Neural cell (in vitro differentiated cells): ENCODE measurements at regions not wholly inside any gene's neighbourhood (a gene's known extent, or its start where the extent isn't known, plus 50 kb on each side); places are given as distances from the start of the nearest gene placed in this dataset.
"Not testable (repeated sequence)": the region's sequence is repeated elsewhere in the genome, so short reads cannot be mapped to it uniquely, and the experiment has no call there.

Experiments
- H2AFZ ChIP-seq: fragments of 200-600, 300-800 bp; sonication (generic), shearing (Covaris generic); 2 replicates; pipeline ENCODE4 v1.6.0; 2014; ENCODE audit warnings: low read depth, mild to moderate bottlenecking, antibody characterized with exemption, low read length, moderate library complexity
- H3F3A ChIP-seq: fragments of 200-600 bp; shearing (Covaris generic); 2 replicates; pipeline ENCODE4 v1.6.1; 2016; ENCODE audit warnings: mild to moderate bottlenecking, moderate library complexity, mixed read lengths, antibody characterized with exemption, low read length; ENCODE audit not compliant: insufficient read depth, poor library complexity, severe bottlenecking
- H3K27ac ChIP-seq: fragments of 200-600, 300-800 bp; sonication (generic), shearing (Covaris generic); 2 replicates; pipeline ENCODE4 v1.5.1; 2014; ENCODE audit warnings: mild to moderate bottlenecking, low read length, moderate library complexity
- H3K27me3 ChIP-seq: fragments of 300-800, 200-600 bp; sonication (generic), shearing (Covaris generic); 2 replicates; pipeline ENCODE4 v1.6.0; 2014; ENCODE audit warnings: mild to moderate bottlenecking, low read depth, low read length, moderate library complexity; ENCODE audit not compliant: insufficient read depth
- H3K36me3 ChIP-seq: fragments of 300-800, 200-600 bp; sonication (generic), shearing (Covaris generic); 2 replicates; pipeline ENCODE4 v1.5.1; 2014; ENCODE audit warnings: mild to moderate bottlenecking, antibody characterized with exemption, low read length, moderate library complexity; ENCODE audit not compliant: insufficient read depth
- H3K4me2 ChIP-seq: fragments of 300-800, 200-600 bp; sonication (generic), shearing (Covaris generic); 2 replicates; pipeline ENCODE4 v1.6.0; 2014; ENCODE audit warnings: mild to moderate bottlenecking, low read length
- H3K4me3 ChIP-seq: fragments of 300-800, 200-600 bp; sonication (generic), shearing (Covaris generic); 2 replicates; pipeline ENCODE4 v1.5.1; 2014; ENCODE audit warnings: mild to moderate bottlenecking, low read length, moderate library complexity
- H3K79me2 ChIP-seq: fragments of 200-600 bp; shearing (Covaris generic); replicated peaks from 2 replicates; pipeline ENCODE4 v1.6.0; 2014; ENCODE audit warnings: mild to moderate bottlenecking, low read length, moderate library complexity; ENCODE audit not compliant: insufficient read depth
- H3K9ac ChIP-seq: fragments of 300-800, 200-600 bp; sonication (generic), shearing (Covaris generic); 2 replicates; pipeline ENCODE4 v1.6.1; 2016; ENCODE audit warnings: mild to moderate bottlenecking, low read length, mixed read lengths
- H3K9me2 ChIP-seq: fragments of 200-600 bp; shearing (Covaris generic); 2 replicates; pipeline ENCODE4 v1.6.1; 2016; ENCODE audit warnings: mild to moderate bottlenecking, low read length, mixed read lengths; ENCODE audit not compliant: insufficient read depth
- H3K9me3 ChIP-seq: fragments of 200-600, 300-800 bp; sonication (generic), shearing (Covaris generic); 2 replicates; pipeline ENCODE4 v1.6.1; 2016; ENCODE audit warnings: mild to moderate bottlenecking, mixed run types, low read length, moderate library complexity, mixed read lengths
- H4K20me1 ChIP-seq: fragments of 200-600 bp; shearing (Covaris generic); 2 replicates; pipeline ENCODE4 v1.6.1; 2016; ENCODE audit warnings: mild to moderate bottlenecking, mixed run types; ENCODE audit not compliant: insufficient read depth
- EP300 ChIP-seq: fragments of 450-650 bp; conservative IDR thresholded peaks from 2 replicates; pipeline ENCODE4 v1.6.1; 2014; ENCODE audit warnings: antibody characterized with exemption, mild to moderate bottlenecking, moderate library complexity; ENCODE audit not compliant: poor library complexity, severe bottlenecking
- EZH2 ChIP-seq: fragments of 200-600, 300-800 bp; shearing (Covaris generic), sonication (generic); IDR thresholded peaks from 2 replicates; pipeline ENCODE4 v1.6.1; 2014; ENCODE audit warnings: antibody characterized with exemption, low read length, borderline replicate concordance, mild to moderate bottlenecking; ENCODE audit not compliant: insufficient read depth, poor library complexity, severe bottlenecking
- MXI1 ChIP-seq: fragments of 450-650 bp; conservative IDR thresholded peaks from 2 replicates; pipeline ENCODE4 v1.6.1; 2014; ENCODE audit warnings: antibody characterized with exemption, mild to moderate bottlenecking; ENCODE audit not compliant: poor library complexity, severe bottlenecking
- POLR2AphosphoS5 ChIP-seq: IDR thresholded peaks from 2 replicates; pipeline ENCODE4 v1.6.1; 2012
- RAD21 ChIP-seq: fragments of 450-650 bp; conservative IDR thresholded peaks from 2 replicates; pipeline ENCODE4 v1.6.1; 2014; ENCODE audit warnings: antibody characterized with exemption, mild to moderate bottlenecking, moderate library complexity
- SMC3 ChIP-seq: fragments of 450-650 bp; conservative IDR thresholded peaks from 2 replicates; pipeline ENCODE4 v1.6.1; 2014; ENCODE audit warnings: antibody characterized with exemption, mild to moderate bottlenecking, moderate library complexity; ENCODE audit not compliant: poor library complexity
- TAF1 ChIP-seq: IDR thresholded peaks from 2 replicates; pipeline ENCODE4 v1.6.1; 2012; ENCODE audit warnings: low read depth
- TF ChIP-seq, protein P1 (sequence below): fragments of 450-650 bp; IDR thresholded peaks from 2 replicates; pipeline ENCODE4 v1.5.1; 2014; ENCODE audit warnings: antibody characterized with exemption, mild to moderate bottlenecking, moderate library complexity; ENCODE audit not compliant: poor library complexity, severe bottlenecking
- TF ChIP-seq, protein P2 (sequence below): IDR thresholded peaks from 2 replicates; pipeline ENCODE4 v1.6.1; 2012; ENCODE audit warnings: borderline replicate concordance

DNA sequence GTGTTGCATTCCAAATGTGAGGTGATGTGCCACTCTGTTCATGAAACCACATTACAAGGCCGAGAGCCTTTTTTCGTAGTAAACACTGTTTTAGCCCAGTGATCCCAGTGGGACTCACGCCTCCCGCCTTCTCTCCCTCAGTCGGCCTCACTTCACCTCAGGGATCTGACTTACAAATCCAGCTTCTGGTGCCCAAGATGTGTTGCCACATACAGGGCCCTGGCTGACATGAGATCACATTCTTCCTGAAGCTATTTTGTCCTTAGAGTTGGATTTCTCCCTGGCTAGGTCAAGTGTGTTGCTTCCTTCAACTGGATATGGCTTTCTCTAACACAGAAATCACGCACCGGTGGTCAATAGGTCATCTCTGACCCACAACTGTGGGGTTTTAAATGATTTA lies 354.7 kb downstream of the FBXW7 start:
- TF ChIP-seq EP300 (no peak), MXI1 (no peak), POLR2AphosphoS5 (no peak), EZH2 (no peak), TAF1 (no peak), SMC3 (no peak), RAD21 (no peak)
- TF ChIP-seq, protein P1, sequence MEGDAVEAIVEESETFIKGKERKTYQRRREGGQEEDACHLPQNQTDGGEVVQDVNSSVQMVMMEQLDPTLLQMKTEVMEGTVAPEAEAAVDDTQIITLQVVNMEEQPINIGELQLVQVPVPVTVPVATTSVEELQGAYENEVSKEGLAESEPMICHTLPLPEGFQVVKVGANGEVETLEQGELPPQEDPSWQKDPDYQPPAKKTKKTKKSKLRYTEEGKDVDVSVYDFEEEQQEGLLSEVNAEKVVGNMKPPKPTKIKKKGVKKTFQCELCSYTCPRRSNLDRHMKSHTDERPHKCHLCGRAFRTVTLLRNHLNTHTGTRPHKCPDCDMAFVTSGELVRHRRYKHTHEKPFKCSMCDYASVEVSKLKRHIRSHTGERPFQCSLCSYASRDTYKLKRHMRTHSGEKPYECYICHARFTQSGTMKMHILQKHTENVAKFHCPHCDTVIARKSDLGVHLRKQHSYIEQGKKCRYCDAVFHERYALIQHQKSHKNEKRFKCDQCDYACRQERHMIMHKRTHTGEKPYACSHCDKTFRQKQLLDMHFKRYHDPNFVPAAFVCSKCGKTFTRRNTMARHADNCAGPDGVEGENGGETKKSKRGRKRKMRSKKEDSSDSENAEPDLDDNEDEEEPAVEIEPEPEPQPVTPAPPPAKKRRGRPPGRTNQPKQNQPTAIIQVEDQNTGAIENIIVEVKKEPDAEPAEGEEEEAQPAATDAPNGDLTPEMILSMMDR = no peak
- TF ChIP-seq, protein P2, sequence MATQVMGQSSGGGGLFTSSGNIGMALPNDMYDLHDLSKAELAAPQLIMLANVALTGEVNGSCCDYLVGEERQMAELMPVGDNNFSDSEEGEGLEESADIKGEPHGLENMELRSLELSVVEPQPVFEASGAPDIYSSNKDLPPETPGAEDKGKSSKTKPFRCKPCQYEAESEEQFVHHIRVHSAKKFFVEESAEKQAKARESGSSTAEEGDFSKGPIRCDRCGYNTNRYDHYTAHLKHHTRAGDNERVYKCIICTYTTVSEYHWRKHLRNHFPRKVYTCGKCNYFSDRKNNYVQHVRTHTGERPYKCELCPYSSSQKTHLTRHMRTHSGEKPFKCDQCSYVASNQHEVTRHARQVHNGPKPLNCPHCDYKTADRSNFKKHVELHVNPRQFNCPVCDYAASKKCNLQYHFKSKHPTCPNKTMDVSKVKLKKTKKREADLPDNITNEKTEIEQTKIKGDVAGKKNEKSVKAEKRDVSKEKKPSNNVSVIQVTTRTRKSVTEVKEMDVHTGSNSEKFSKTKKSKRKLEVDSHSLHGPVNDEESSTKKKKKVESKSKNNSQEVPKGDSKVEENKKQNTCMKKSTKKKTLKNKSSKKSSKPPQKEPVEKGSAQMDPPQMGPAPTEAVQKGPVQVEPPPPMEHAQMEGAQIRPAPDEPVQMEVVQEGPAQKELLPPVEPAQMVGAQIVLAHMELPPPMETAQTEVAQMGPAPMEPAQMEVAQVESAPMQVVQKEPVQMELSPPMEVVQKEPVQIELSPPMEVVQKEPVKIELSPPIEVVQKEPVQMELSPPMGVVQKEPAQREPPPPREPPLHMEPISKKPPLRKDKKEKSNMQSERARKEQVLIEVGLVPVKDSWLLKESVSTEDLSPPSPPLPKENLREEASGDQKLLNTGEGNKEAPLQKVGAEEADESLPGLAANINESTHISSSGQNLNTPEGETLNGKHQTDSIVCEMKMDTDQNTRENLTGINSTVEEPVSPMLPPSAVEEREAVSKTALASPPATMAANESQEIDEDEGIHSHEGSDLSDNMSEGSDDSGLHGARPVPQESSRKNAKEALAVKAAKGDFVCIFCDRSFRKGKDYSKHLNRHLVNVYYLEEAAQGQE = no peak
- no peaks in the 10 kb centered on the region for H3K9me2 ChIP-seq
- H3K9me3 ChIP-seq = no peaks in the 10 kb centered on the region
- H2AFZ ChIP-seq = no peak overlapping the region
- no peaks in the 10 kb centered on the region for H3K27me3 ChIP-seq
- H3K27ac ChIP-seq = no peak overlapping the region
- H3K4me2 ChIP-seq = no peak overlapping the region
- no peaks in the 10 kb centered on the region for H3K79me2 ChIP-seq
- no peaks in the 10 kb centered on the region for H4K20me1 ChIP-seq
- no peaks in the 10 kb centered on the region for H3K36me3 ChIP-seq
- H3F3A ChIP-seq = no peaks in the 10 kb centered on the region
- no peak overlapping the region for H3K4me3 ChIP-seq
- H3K9ac ChIP-seq = no peak overlapping the region

DNA sequence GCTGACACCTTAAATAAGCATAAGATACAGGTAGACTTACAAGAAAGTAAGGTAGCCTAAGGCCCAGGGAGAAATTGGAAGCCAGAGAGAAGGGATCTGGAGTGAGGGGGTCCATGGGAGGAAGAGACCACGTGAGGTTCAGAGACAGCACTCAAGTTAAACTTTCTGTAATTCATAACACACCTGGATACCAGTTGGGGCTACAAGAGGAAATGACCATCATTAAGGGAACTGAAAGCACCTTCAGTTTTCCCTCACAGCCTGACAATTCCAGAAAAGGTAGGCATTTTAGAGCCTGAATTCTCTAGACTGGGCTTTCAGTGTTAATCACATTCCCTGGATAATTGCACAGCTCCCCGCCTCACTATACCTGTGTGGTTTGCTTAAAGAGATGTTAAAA lies 355.5 kb downstream of the FBXW7 start:
- Histone ChIP-seq H3K4me3 (no peak overlapping the region), H3K9me3 (no peaks in the 10 kb centered on the region), H3F3A (no peaks in the 10 kb centered on the region), H3K9ac (no peak overlapping the region), H3K9me2 (no peaks in the 10 kb centered on the region), H2AFZ (no peak overlapping the region), H3K27me3 (no peaks in the 10 kb centered on the region), H4K20me1 (no peaks in the 10 kb centered on the region), H3K27ac (no peak overlapping the region), H3K36me3 (no peaks in the 10 kb centered on the region), H3K4me2 (no peak overlapping the region), H3K79me2 (no peaks in the 10 kb centered on the region)
- no peak for TF ChIP-seq EZH2
- TF ChIP-seq EP300 = no peak
- TF ChIP-seq, protein P1 = no peak
- no peak for TF ChIP-seq SMC3
- TF ChIP-seq RAD21 = no peak
- no peak for TF ChIP-seq POLR2AphosphoS5
- TF ChIP-seq, protein P2 = no peak
- no peak for TF ChIP-seq TAF1
- no peak for TF ChIP-seq MXI1

GRCh38 chr4:152177538-152177937 lies 358.4 kb downstream of the FBXW7 start:
- H3K27me3 ChIP-seq, H3K27ac ChIP-seq, H3K79me2 ChIP-seq, H3K9me3 ChIP-seq, H3K9ac ChIP-seq, H3K4me2 ChIP-seq, H4K20me1 ChIP-seq, H2AFZ ChIP-seq, H3K4me3 ChIP-seq, H3K9me2 ChIP-seq, H3K36me3 ChIP-seq, H3F3A ChIP-seq: not testable (repeated sequence)
